ENCODE measurements at regions not wholly inside any gene's neighbourhood (a gene's known extent, or its start where the extent isn't known, plus 50 kb on each side); places are given as distances from the start of the nearest gene placed in this dataset.
A peak's percentile ranks its signal among the peaks of the same experiment; 100 is the strongest.

- Histone ChIP-seq H3K36me3 (no peaks in the 10 kb centered on the region), H3K4me3 (peak overlapping the region; percentile 61), H3K4me1 (ENCODE audit: control insufficient read depth in 1 of 2, low read depth in 2 of 2) (peaks cover 4 to 67% of the 10 kb centered on the region in 2 donors), H3K27ac (peak overlapping the region; percentile 81 to 83), H3K9me3 (no peaks in the 10 kb centered on the region), H3K27me3 (replicated peaks; ENCODE audit: insufficient read depth) (no peaks in the 10 kb centered on the region)
- DNase-seq (ENCODE audit: low spot score) (no peak), ATAC-seq (ENCODE audit: insufficient number of reproducible peaks, low FRiP score, low read depth) (no peak)
- TF ChIP-seq CTCF (IDR thresholded peaks at IDR 0.05) = no peak
Measured at GRCh38 chr12:95418142-95418541, 55.8 kb upstream of the METAP2 start.

All from thoracic aorta (tissue), 2 donors.